Vagina (tissue), 2 donors: ENCODE measurements at regions not wholly inside any gene's neighbourhood (a gene's known extent, or its start where the extent isn't known, plus 50 kb on each side); places are given as distances from the start of the nearest gene placed in this dataset.

Experiments
- CTCF ChIP-seq, 3 experiments: fragments of 450-650 bp in 2 of 3; fragments of 200-600 bp in 1 of 3; sonication (generic) in 1 of 3; IDR thresholded peaks; one replicate each; pipeline ENCODE4 v1.5.1; 2017 to 2019; ENCODE audit warnings: antibody characterized with exemption in 3 of 3, mild to moderate bottlenecking in 2 of 3, moderate library complexity in 2 of 3
- POLR2A ChIP-seq, 2 donors: fragments of 450-650 bp; IDR thresholded peaks; one replicate each; pipeline ENCODE4 v1.6.1; 2017; ENCODE audit warnings: antibody characterized with exemption in 2 of 2, mild to moderate bottlenecking in 2 of 2, moderate library complexity in 2 of 2

- TF ChIP-seq CTCF (IDR thresholded peaks at IDR 0.05) (no peak), POLR2A (IDR thresholded peaks at IDR 0.05) (no peak)
These were observed 96.9 kb downstream of the MAB21L3 start for GRCh38 chr1:116208136-116208535.
